Activated effector memory CD4-positive, alpha-beta T cell treated with Interleukin-2 at 50 U/mL for 16 hours (primary cell): ENCODE measurements at regions not wholly inside any gene's neighbourhood (a gene's known extent, or its start where the extent isn't known, plus 50 kb on each side); places are given as distances from the start of the nearest gene placed in this dataset.

Experiments used
- DNase-seq: peaks from one replicate; pipeline ENCODE4 v3.0.0-alpha.2; 2020

- DNase-seq = no peak
Measured at GRCh38 chr13:85662186-85662585, 137.0 kb downstream of the SLITRK6 start.

- DNase-seq = no peak
Measured at GRCh38 chr13:85661675-85662074, 137.5 kb downstream of the SLITRK6 start.

GRCh38 chr13:85659493-85659892 is 139.7 kb downstream of the SLITRK6 start:
- no peak for DNase-seq

GRCh38 chr13:85657942-85658341 is 141.3 kb downstream of the SLITRK6 start:
- DNase-seq = no peak

- no peak for DNase-seq
Measured at GRCh38 chr13:85655040-85655439, 144.2 kb downstream of the SLITRK6 start.

GRCh38 chr13:85654227-85654626 is 145.0 kb downstream of the SLITRK6 start:
- no peak for DNase-seq

GRCh38 chr13:85653681-85654080 is 145.5 kb downstream of the SLITRK6 start:
- DNase-seq = no peak

GRCh38 chr13:85652491-85652890 is 146.7 kb downstream of the SLITRK6 start:
- DNase-seq = no peak

GRCh38 chr13:85651440-85651839 is 147.8 kb downstream of the SLITRK6 start:
- no peak for DNase-seq

- DNase-seq = no peak
Measured at GRCh38 chr13:85650613-85651012, 148.6 kb downstream of the SLITRK6 start.

GRCh38 chr13:85640727-85641126 is 158.5 kb downstream of the SLITRK6 start:
- DNase-seq = no peak

GRCh38 chr13:85638815-85639393 is 160.3 kb downstream of the SLITRK6 start:
- no peak for DNase-seq

- DNase-seq = no peak
Measured at GRCh38 chr13:85638265-85638664, 161.0 kb downstream of the SLITRK6 start.

- DNase-seq = no peak
Measured at GRCh38 chr13:85632526-85633195, 166.6 kb downstream of the SLITRK6 start.

- no peak for DNase-seq
Measured at GRCh38 chr13:85631801-85632200, 167.4 kb downstream of the SLITRK6 start.

GRCh38 chr13:85626603-85627002 is 172.6 kb downstream of the SLITRK6 start:
- no peak for DNase-seq

- no peak for DNase-seq
Measured at GRCh38 chr13:85619321-85619720, 179.9 kb downstream of the SLITRK6 start.

- no peak for DNase-seq
Measured at GRCh38 chr13:85618521-85618920, 180.7 kb downstream of the SLITRK6 start.

GRCh38 chr13:85616275-85616674 is 182.9 kb downstream of the SLITRK6 start:
- no peak for DNase-seq

- DNase-seq = no peak
Measured at GRCh38 chr13:85615031-85615430, 184.2 kb downstream of the SLITRK6 start.

GRCh38 chr13:85610024-85610423 is 189.2 kb downstream of the SLITRK6 start:
- no peak for DNase-seq

GRCh38 chr13:85608255-85608829 is 190.9 kb downstream of the SLITRK6 start:
- DNase-seq = no peak

GRCh38 chr13:85603735-85604134 is 195.5 kb downstream of the SLITRK6 start:
- no peak for DNase-seq

- no peak for DNase-seq
Measured at GRCh38 chr13:85601526-85601925, 197.7 kb downstream of the SLITRK6 start.
